HL-60 (cell line): ENCODE measurements at regions not wholly inside any gene's neighbourhood (a gene's known extent, or its start where the extent isn't known, plus 50 kb on each side); places are given as distances from the start of the nearest gene placed in this dataset.

ENCODE experiments used
- DNase-seq, 2 experiments: peaks; one replicate each; pipeline ENCODE4 v3.0.0-alpha.2; 2010 to 2020; ENCODE audit warnings: low read depth in 1 of 2, low spot score in 1 of 2
- H3K27ac ChIP-seq: fragments of 250-450 bp; sonication (Bioruptor Pico); replicated peaks from 2 replicates; pipeline ENCODE4 v1.5.1; 2020; ENCODE audit warnings: mild to moderate bottlenecking, moderate library complexity
- H3K27me3 ChIP-seq: fragments of 250-450 bp; sonication (Bioruptor Pico); 2 replicates; pipeline ENCODE4 v1.5.1; 2021; ENCODE audit warnings: mild to moderate bottlenecking, moderate library complexity; ENCODE audit not compliant: insufficient read depth, poor library complexity, severe bottlenecking
- H3K4me3 ChIP-seq: replicated peaks from 2 replicates; pipeline ENCODE4 v1.5.1; 2011; ENCODE audit warnings: mild to moderate bottlenecking, control low read depth, low read length; ENCODE audit not compliant: insufficient read depth
- GABPA ChIP-seq: IDR thresholded peaks from 2 replicates; pipeline ENCODE4 v1.6.1; 2012; ENCODE audit warnings: low read depth
- POLR2AphosphoS5 ChIP-seq: IDR thresholded peaks from 2 replicates; pipeline ENCODE4 v1.6.1; 2012; ENCODE audit warnings: low read depth
- REST ChIP-seq: IDR thresholded peaks from 2 replicates; pipeline ENCODE4 v1.6.1; 2012; ENCODE audit warnings: low read depth; ENCODE audit not compliant: insufficient replicate concordance
- SPI1 ChIP-seq: IDR thresholded peaks from 2 replicates; pipeline ENCODE4 v1.6.1; 2012; ENCODE audit warnings: low read depth, mild to moderate bottlenecking, borderline replicate concordance
- TF ChIP-seq, protein P1 (sequence below): IDR thresholded peaks from one replicate; pipeline ENCODE4 v1.5.1; 2011; ENCODE audit warnings: low read length, control low read depth, inconsistent platforms; ENCODE audit not compliant: insufficient read depth

DNA sequence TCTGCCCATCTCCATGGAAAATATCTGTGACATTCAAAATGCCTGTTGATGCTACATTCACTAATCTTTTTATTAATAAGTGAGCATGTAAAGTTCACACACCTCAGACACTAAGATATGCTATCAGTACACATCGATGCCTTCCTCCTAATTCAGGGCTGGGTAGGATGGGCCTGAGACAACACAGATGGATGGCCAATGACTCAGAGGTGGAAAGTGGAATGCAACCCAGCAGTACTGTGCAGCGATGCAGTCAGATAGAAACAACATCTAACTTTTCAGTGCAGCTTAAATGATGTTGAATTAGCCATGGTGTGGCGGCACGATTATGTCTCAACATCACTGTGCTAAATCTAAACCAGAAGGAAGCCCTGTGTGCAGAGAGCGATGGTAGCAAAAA, 161.6 kb upstream of the KCNJ15 start:
- DNase-seq = no peak
- no peak overlapping the region for H3K4me3 ChIP-seq
- no peak for TF ChIP-seq REST
- TF ChIP-seq, protein P1, sequence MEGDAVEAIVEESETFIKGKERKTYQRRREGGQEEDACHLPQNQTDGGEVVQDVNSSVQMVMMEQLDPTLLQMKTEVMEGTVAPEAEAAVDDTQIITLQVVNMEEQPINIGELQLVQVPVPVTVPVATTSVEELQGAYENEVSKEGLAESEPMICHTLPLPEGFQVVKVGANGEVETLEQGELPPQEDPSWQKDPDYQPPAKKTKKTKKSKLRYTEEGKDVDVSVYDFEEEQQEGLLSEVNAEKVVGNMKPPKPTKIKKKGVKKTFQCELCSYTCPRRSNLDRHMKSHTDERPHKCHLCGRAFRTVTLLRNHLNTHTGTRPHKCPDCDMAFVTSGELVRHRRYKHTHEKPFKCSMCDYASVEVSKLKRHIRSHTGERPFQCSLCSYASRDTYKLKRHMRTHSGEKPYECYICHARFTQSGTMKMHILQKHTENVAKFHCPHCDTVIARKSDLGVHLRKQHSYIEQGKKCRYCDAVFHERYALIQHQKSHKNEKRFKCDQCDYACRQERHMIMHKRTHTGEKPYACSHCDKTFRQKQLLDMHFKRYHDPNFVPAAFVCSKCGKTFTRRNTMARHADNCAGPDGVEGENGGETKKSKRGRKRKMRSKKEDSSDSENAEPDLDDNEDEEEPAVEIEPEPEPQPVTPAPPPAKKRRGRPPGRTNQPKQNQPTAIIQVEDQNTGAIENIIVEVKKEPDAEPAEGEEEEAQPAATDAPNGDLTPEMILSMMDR = no peak
- no peak for TF ChIP-seq GABPA
- no peak for TF ChIP-seq SPI1
- TF ChIP-seq POLR2AphosphoS5 = no peak

GRCh38 chr21:38097789-38098188, 159.0 kb upstream of the KCNJ15 start:
- no peak overlapping the region for H3K27ac ChIP-seq
- no peak for TF ChIP-seq POLR2AphosphoS5
- TF ChIP-seq, protein P1 = no peak
- no peak for TF ChIP-seq REST
- no peak for TF ChIP-seq GABPA
- TF ChIP-seq SPI1 = no peak
- peaks cover 6% of the 10 kb centered on the region for H3K27me3 ChIP-seq
- no peak overlapping the region for H3K4me3 ChIP-seq
- DNase-seq = no peak

More for the DNA sequence above, 161.6 kb upstream of the KCNJ15 start:
- H3K27ac ChIP-seq = no peak overlapping the region
- peaks cover 3% of the 10 kb centered on the region for H3K27me3 ChIP-seq

GRCh38 chr21:38112219-38112789, 144.5 kb upstream of the KCNJ15 start:
- no peak for DNase-seq
- no peak overlapping the region for H3K4me3 ChIP-seq
- H3K27me3 ChIP-seq = no peaks in the 10 kb centered on the region
- TF ChIP-seq POLR2AphosphoS5 = no peak
- TF ChIP-seq, protein P1 = no peak
- TF ChIP-seq GABPA = no peak
- TF ChIP-seq REST = no peak
- no peak for TF ChIP-seq SPI1
- H3K27ac ChIP-seq = no peak overlapping the region
